Fibroblast of lung (primary cell): ENCODE measurements at regions not wholly inside any gene's neighbourhood (a gene's known extent, or its start where the extent isn't known, plus 50 kb on each side); places are given as distances from the start of the nearest gene placed in this dataset.

ENCODE experiments used
- CTCF ChIP-seq, 2 donors: IDR thresholded peaks in 1 of 2; conservative IDR thresholded peaks in 1 of 2; 1 replicate in 1 of 2; 2 replicates in 1 of 2; pipeline ENCODE4 v1.5.1; 2011 to 2012; ENCODE audit warnings: low read length in 2 of 2, control low read depth in 1 of 2, inconsistent platforms in 1 of 2, low read depth in 1 of 2, mild to moderate bottlenecking in 1 of 2
- EZH2 ChIP-seq: IDR thresholded peaks from 2 replicates; pipeline ENCODE4 v1.5.1; 2012; ENCODE audit warnings: low read length, control low read depth, mild to moderate bottlenecking; ENCODE audit errors: missing control alignments

GRCh38 chr2:166653185-166653813 is 159.2 kb upstream of the SCN7A start:
- no peak for TF ChIP-seq EZH2
- TF ChIP-seq CTCF (conservative IDR thresholded peaks at IDR 0.05 in 1 of 2, IDR thresholded peaks at IDR 0.05 in 1 of 2; ENCODE audit: low read depth in 1 of 2, low read length in 2 of 2) = no peak
